Astrocyte (in vitro differentiated cells and primary cell): ENCODE measurements at regions not wholly inside any gene's neighbourhood (a gene's known extent, or its start where the extent isn't known, plus 50 kb on each side); places are given as distances from the start of the nearest gene placed in this dataset.
"Not testable (repeated sequence)": the region's sequence is repeated elsewhere in the genome, so short reads cannot be mapped to it uniquely, and the experiment has no call there.

ENCODE experiments used
- DNase-seq: peaks from one replicate; pipeline ENCODE4 v3.0.0-alpha.2; 2010; ENCODE audit warnings: low read depth
- FAIRE-seq: peaks from 2 replicates; lab custom pipeline; 2011; peaks lifted over from hg19 to GRCh38; lab: Jason Lieb, UNC
- H2AFZ ChIP-seq: 2 replicates; pipeline ENCODE4 v1.6.0; 2012; ENCODE audit warnings: low read depth, low read length, inconsistent platforms
- H3K27ac ChIP-seq: 2 replicates; pipeline ENCODE4 v1.5.1; 2011; ENCODE audit warnings: low read depth, low read length, inconsistent platforms
- H3K27me3 ChIP-seq: 2 replicates; pipeline ENCODE4 v1.6.0; 2011; ENCODE audit warnings: low read length, inconsistent platforms; ENCODE audit not compliant: insufficient read depth
- H3K36me3 ChIP-seq: 2 replicates; pipeline ENCODE4 v1.5.1; 2011; ENCODE audit warnings: low read length, inconsistent platforms; ENCODE audit not compliant: insufficient read depth
- H3K4me1 ChIP-seq: 2 replicates; pipeline ENCODE4 v1.5.1; 2011; ENCODE audit warnings: low read length, inconsistent platforms; ENCODE audit not compliant: insufficient read depth
- H3K4me2 ChIP-seq: 2 replicates; pipeline ENCODE4 v1.6.0; 2012; ENCODE audit warnings: low read length, inconsistent platforms
- H3K4me3 ChIP-seq: 2 replicates; pipeline ENCODE4 v1.5.1; 2011; ENCODE audit warnings: low read depth, mild to moderate bottlenecking, low read length, inconsistent platforms; ENCODE audit not compliant: insufficient read depth
- H3K79me2 ChIP-seq: 2 replicates; pipeline ENCODE4 v1.6.0; 2012; ENCODE audit warnings: mild to moderate bottlenecking, low read length, inconsistent platforms; ENCODE audit not compliant: insufficient read depth
- H3K9ac ChIP-seq: 2 replicates; pipeline ENCODE4 v1.6.0; 2012; ENCODE audit warnings: mild to moderate bottlenecking, low read length, inconsistent platforms
- H3K9me3 ChIP-seq: 2 replicates; pipeline ENCODE4 v1.5.1; 2012; ENCODE audit warnings: low read depth, mild to moderate bottlenecking, low read length, inconsistent platforms; ENCODE audit not compliant: insufficient read depth
- H4K20me1 ChIP-seq: 2 replicates; pipeline ENCODE4 v1.6.0; 2012; ENCODE audit warnings: low read length, inconsistent platforms; ENCODE audit not compliant: insufficient read depth
- H3K27ac Mint-ChIP-seq: one replicate; pipeline ENCODE4 v1.8.0; 2021; ENCODE audit warnings: mild to moderate bottlenecking, mixed read lengths; ENCODE audit not compliant: unreplicated experiment
- H3K27me3 Mint-ChIP-seq: one replicate; pipeline ENCODE4 v1.8.0; 2021; ENCODE audit warnings: low read depth, mixed read lengths; ENCODE audit not compliant: unreplicated experiment
- H3K36me3 Mint-ChIP-seq: one replicate; pipeline ENCODE4 v1.8.0; 2021; ENCODE audit warnings: low read depth, mixed read lengths; ENCODE audit not compliant: unreplicated experiment
- H3K4me1 Mint-ChIP-seq: one replicate; pipeline ENCODE4 v1.8.0; 2021; ENCODE audit warnings: low read depth, mixed read lengths; ENCODE audit not compliant: unreplicated experiment
- H3K4me3 Mint-ChIP-seq: one replicate; pipeline ENCODE4 v1.8.0; 2021; ENCODE audit warnings: mild to moderate bottlenecking, moderate library complexity, mixed read lengths; ENCODE audit not compliant: unreplicated experiment
- H3K9me3 Mint-ChIP-seq: one replicate; pipeline ENCODE4 v1.8.0; 2021; ENCODE audit warnings: mild to moderate bottlenecking, mixed read lengths; ENCODE audit not compliant: unreplicated experiment
- CTCF ChIP-seq: IDR thresholded peaks from 2 replicates; pipeline ENCODE4 v1.5.1; 2011; ENCODE audit warnings: low read depth, mild to moderate bottlenecking, inconsistent platforms, low read length, moderate library complexity; ENCODE audit not compliant: insufficient read depth
- EZH2 ChIP-seq: IDR thresholded peaks from 2 replicates; pipeline ENCODE4 v1.6.1; 2012; ENCODE audit warnings: mild to moderate bottlenecking, low read length, inconsistent platforms; ENCODE audit not compliant: insufficient read depth

GRCh38 chr13:28607187-28607955 is 51.6 kb upstream of the POMP start:
- H3K9me3 Mint-ChIP-seq, result no peaks in the 10 kb centered on the region
- H3K4me2 ChIP-seq, result no peak overlapping the region
- no peak for TF ChIP-seq CTCF
- no peak for TF ChIP-seq EZH2
- no peaks in the 10 kb centered on the region for H4K20me1 ChIP-seq
- no peaks in the 10 kb centered on the region for H3K36me3 Mint-ChIP-seq
- H3K9me3 ChIP-seq, result no peaks in the 10 kb centered on the region
- H3K4me3 ChIP-seq, result no peak overlapping the region
- peaks cover 9% of the 10 kb centered on the region for H3K4me1 ChIP-seq
- H3K4me3 Mint-ChIP-seq, result no peak overlapping the region
- H3K79me2 ChIP-seq, result no peaks in the 10 kb centered on the region
- H3K27me3 ChIP-seq, result no peaks in the 10 kb centered on the region
- H3K27me3 Mint-ChIP-seq, result no peaks in the 10 kb centered on the region
- peak overlapping the region; percentile 29 for H3K27ac Mint-ChIP-seq
- no peak for DNase-seq
- H3K36me3 ChIP-seq, result no peaks in the 10 kb centered on the region
- H2AFZ ChIP-seq, result no peak overlapping the region
- H3K4me1 Mint-ChIP-seq, result peaks cover 30% of the 10 kb centered on the region
- no peak for FAIRE-seq
- no peak overlapping the region for H3K9ac ChIP-seq
- H3K27ac ChIP-seq, result no peak overlapping the region

- H3K4me2 ChIP-seq, result no peak overlapping the region
- TF ChIP-seq CTCF (no peak), EZH2 (no peak)
- no peak for FAIRE-seq
These were observed 52.5 kb upstream of the POMP start for GRCh38 chr13:28606466-28606865.

GRCh38 chr13:28605147-28605546 is 53.8 kb upstream of the POMP start:
- not testable (repeated sequence) for H3K27me3 Mint-ChIP-seq, H3K9me3 Mint-ChIP-seq, H3K27ac ChIP-seq, H3K79me2 ChIP-seq, H3K9ac ChIP-seq, DNase-seq, H3K4me2 ChIP-seq, H3K4me1 ChIP-seq, H2AFZ ChIP-seq, H3K4me3 Mint-ChIP-seq, H3K9me3 ChIP-seq, H3K36me3 ChIP-seq, H3K27me3 ChIP-seq, H4K20me1 ChIP-seq, FAIRE-seq, H3K27ac Mint-ChIP-seq, H3K36me3 Mint-ChIP-seq, H3K4me3 ChIP-seq
- peaks cover 21% of the 10 kb centered on the region for H3K4me1 Mint-ChIP-seq

More at GRCh38 chr13:28606466-28606865, 52.5 kb upstream of the POMP start:
- H3K36me3 ChIP-seq, result no peaks in the 10 kb centered on the region
- H4K20me1 ChIP-seq, result no peaks in the 10 kb centered on the region
- DNase-seq, result no peak
- Mint-ChIP-seq H3K9me3 (no peaks in the 10 kb centered on the region), H3K27me3 (no peaks in the 10 kb centered on the region), H3K36me3 (no peaks in the 10 kb centered on the region), H3K4me3 (no peak overlapping the region), H3K4me1 (peaks cover 24% of the 10 kb centered on the region), H3K27ac (no peak overlapping the region)
- peaks cover 9% of the 10 kb centered on the region for H3K4me1 ChIP-seq
- no peak overlapping the region for H3K27ac ChIP-seq
- H3K4me3 ChIP-seq, result no peak overlapping the region
- H3K79me2 ChIP-seq, result no peaks in the 10 kb centered on the region
- no peak overlapping the region for H2AFZ ChIP-seq
- H3K9me3 ChIP-seq, result no peaks in the 10 kb centered on the region
- no peak overlapping the region for H3K9ac ChIP-seq
- no peaks in the 10 kb centered on the region for H3K27me3 ChIP-seq
